GM12873 (cell line): ENCODE measurements at regions not wholly inside any gene's neighbourhood (a gene's known extent, or its start where the extent isn't known, plus 50 kb on each side); places are given as distances from the start of the nearest gene placed in this dataset.
A peak's percentile ranks its signal among the peaks of the same experiment; 100 is the strongest.

Experiments
- CTCF ChIP-seq: IDR thresholded peaks from 2 replicates; pipeline ENCODE4 v1.5.1; 2012; ENCODE audit warnings: low read depth, mild to moderate bottlenecking, moderate library complexity, low read length, control low read depth; ENCODE audit not compliant: insufficient read depth; ENCODE audit errors: missing control alignments

- no peak for TF ChIP-seq CTCF
Measured at GRCh38 chr4:86483773-86484172, 110.3 kb upstream of the PTPN13 start.

GRCh38 chr4:86484241-86484640 lies 109.9 kb upstream of the PTPN13 start:
- no peak for TF ChIP-seq CTCF

GRCh38 chr4:86487738-86488348 lies 106.3 kb upstream of the PTPN13 start:
- TF ChIP-seq CTCF: no peak

- TF ChIP-seq CTCF: no peak
Measured at GRCh38 chr4:86493460-86493859, 100.7 kb upstream of the PTPN13 start.

GRCh38 chr4:86496094-86497080 lies 97.7 kb upstream of the PTPN13 start:
- peak; percentile 77 for TF ChIP-seq CTCF

GRCh38 chr4:86497131-86497530 lies 97.0 kb upstream of the PTPN13 start:
- no peak for TF ChIP-seq CTCF
